ENCODE measurements at regions not wholly inside any gene's neighbourhood (a gene's known extent, or its start where the extent isn't known, plus 50 kb on each side); places are given as distances from the start of the nearest gene placed in this dataset.

DNA sequence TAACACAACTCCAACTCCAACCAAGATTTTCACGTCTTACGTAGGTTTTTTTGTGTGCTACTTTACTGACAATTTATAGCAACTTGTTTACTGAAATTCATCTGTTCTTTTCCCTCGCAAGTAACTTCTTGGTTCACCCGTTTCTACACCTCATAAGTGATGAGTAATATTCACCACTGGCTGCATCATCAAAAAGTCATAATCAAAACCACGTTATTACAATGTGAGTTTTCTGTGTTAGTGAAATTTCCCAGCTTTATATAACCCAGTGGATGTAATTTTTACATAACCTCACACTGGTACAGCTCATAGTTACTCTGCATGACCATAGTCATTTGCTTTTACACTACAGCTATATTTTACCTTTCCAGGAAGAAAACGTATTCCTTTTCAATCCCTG is 401.1 kb upstream of the LYPLAL1 start:
- TF ChIP-seq, protein P1, sequence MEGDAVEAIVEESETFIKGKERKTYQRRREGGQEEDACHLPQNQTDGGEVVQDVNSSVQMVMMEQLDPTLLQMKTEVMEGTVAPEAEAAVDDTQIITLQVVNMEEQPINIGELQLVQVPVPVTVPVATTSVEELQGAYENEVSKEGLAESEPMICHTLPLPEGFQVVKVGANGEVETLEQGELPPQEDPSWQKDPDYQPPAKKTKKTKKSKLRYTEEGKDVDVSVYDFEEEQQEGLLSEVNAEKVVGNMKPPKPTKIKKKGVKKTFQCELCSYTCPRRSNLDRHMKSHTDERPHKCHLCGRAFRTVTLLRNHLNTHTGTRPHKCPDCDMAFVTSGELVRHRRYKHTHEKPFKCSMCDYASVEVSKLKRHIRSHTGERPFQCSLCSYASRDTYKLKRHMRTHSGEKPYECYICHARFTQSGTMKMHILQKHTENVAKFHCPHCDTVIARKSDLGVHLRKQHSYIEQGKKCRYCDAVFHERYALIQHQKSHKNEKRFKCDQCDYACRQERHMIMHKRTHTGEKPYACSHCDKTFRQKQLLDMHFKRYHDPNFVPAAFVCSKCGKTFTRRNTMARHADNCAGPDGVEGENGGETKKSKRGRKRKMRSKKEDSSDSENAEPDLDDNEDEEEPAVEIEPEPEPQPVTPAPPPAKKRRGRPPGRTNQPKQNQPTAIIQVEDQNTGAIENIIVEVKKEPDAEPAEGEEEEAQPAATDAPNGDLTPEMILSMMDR (IDR thresholded peaks at IDR 0.05; ENCODE audit: insufficient read depth, low read length, poor library complexity, severe bottlenecking): no peak
- TF ChIP-seq EZH2phosphoT487 (conservative IDR thresholded peaks at IDR 0.05; ENCODE audit: low read length): no peak
